SK-N-SH (cell line): ENCODE measurements at regions not wholly inside any gene's neighbourhood (a gene's known extent, or its start where the extent isn't known, plus 50 kb on each side); places are given as distances from the start of the nearest gene placed in this dataset.

Source experiments
- CTCF ChIA-PET: fragments of 300-600, 350-600 bp; formaldehyde crosslinking; extraction: SDS; loops from one replicate; lab custom pipeline; 2021; lab: Yijun Ruan, JAX
- POLR2A ChIA-PET: fragments of 350-600 bp; sonication (Branson Sonifier 250); formaldehyde crosslinking; extraction: SDS; loops from one replicate; lab custom pipeline; 2020; ENCODE audit warnings: antibody characterized with exemption, inconsistent platforms; lab: Yijun Ruan, JAX
- DNase-seq: peaks from one replicate; pipeline ENCODE4 v3.0.0; 2012
- H2AFZ ChIP-seq: fragments of 200-600 bp; sonication (generic); 2 replicates; pipeline ENCODE4 v1.8.1; 2016; ENCODE audit warnings: antibody characterized with exemption, mild to moderate bottlenecking, low read depth
- H3F3A ChIP-seq: fragments of 200-600 bp; sonication (generic); replicated peaks from 2 replicates; pipeline ENCODE3; 2016; ENCODE audit warnings: antibody characterized with exemption, mild to moderate bottlenecking; ENCODE audit not compliant: insufficient read depth
- H3K27ac ChIP-seq, 2 experiments: fragments of 200-500 bp in 1 of 2; fragments of 200-600 bp in 1 of 2; sonication (Bioruptor generic) in 1 of 2; sonication (generic), shearing (Covaris generic) in 1 of 2; 2 replicates each; pipeline versions ENCODE4 v1.5.1 to v1.6.1; 2014 to 2016; ENCODE audit warnings: low read depth in 2 of 2, inconsistent platforms in 1 of 2, low read length in 1 of 2, mild to moderate bottlenecking in 1 of 2, mixed read lengths in 1 of 2
- H3K27me3 ChIP-seq: fragments of 200-600 bp; sonication (generic), shearing (Covaris generic); 2 replicates; pipeline ENCODE4 v1.6.1; 2016; ENCODE audit warnings: mixed run types; ENCODE audit not compliant: insufficient read depth
- H3K36me3 ChIP-seq, 2 experiments: fragments of 200-500 bp in 1 of 2; fragments of 200-600 bp in 1 of 2; sonication (Bioruptor generic) in 1 of 2; sonication (generic) in 1 of 2; replicated peaks in 1 of 2; 2 replicates each; pipeline versions ENCODE3 to v1.5.1; 2014 to 2016; ENCODE audit warnings: low read length in 1 of 2, mild to moderate bottlenecking in 1 of 2; ENCODE audit not compliant: insufficient read depth in 2 of 2, control insufficient read depth in 1 of 2
- H3K4me1 ChIP-seq, 2 experiments: fragments of 200-500 bp in 1 of 2; fragments of 200-600 bp in 1 of 2; sonication (Bioruptor generic) in 1 of 2; sonication (generic), shearing (Covaris generic) in 1 of 2; 2 replicates each; pipeline versions ENCODE4 v1.5.1 to v1.6.1; 2014 to 2016; ENCODE audit warnings: low read depth in 1 of 2, low read length in 1 of 2, mixed run types in 1 of 2; ENCODE audit not compliant: insufficient read depth in 2 of 2, control insufficient read depth in 1 of 2
- H3K4me2 ChIP-seq: fragments of 200-600 bp; sonication (generic), shearing (Covaris generic); 2 replicates; pipeline ENCODE4 v1.6.1; 2017; ENCODE audit warnings: mixed run types
- H3K4me3 ChIP-seq, 2 experiments: fragments of 200-500 bp in 1 of 2; fragments of 200-600 bp in 1 of 2; sonication (Bioruptor generic) in 1 of 2; sonication (generic), shearing (Covaris generic) in 1 of 2; 2 replicates each; pipeline versions ENCODE4 v1.5.1 to v1.8.1; 2014 to 2016; ENCODE audit warnings: low read depth in 2 of 2, inconsistent platforms in 1 of 2, low read length in 1 of 2, mild to moderate bottlenecking in 1 of 2, mixed read lengths in 1 of 2, moderate library complexity in 1 of 2
- H3K79me2 ChIP-seq: fragments of 200-600 bp; sonication (generic); 2 replicates; pipeline ENCODE4 v1.8.1; 2017; ENCODE audit warnings: mild to moderate bottlenecking; ENCODE audit not compliant: insufficient read depth
- H3K9ac ChIP-seq: fragments of 200-600 bp; sonication (generic); 2 replicates; pipeline ENCODE4 v1.6.1; 2017; ENCODE audit warnings: mixed run types
- H3K9me2 ChIP-seq: fragments of 200-600 bp; sonication (generic); 2 replicates; pipeline ENCODE4 v1.6.1; 2017; ENCODE audit warnings: mixed run types
- H3K9me3 ChIP-seq: fragments of 200-600 bp; sonication (generic); 2 replicates; pipeline ENCODE4 v1.6.1; 2017; ENCODE audit warnings: mixed run types, mild to moderate bottlenecking, moderate library complexity
- H4K20me1 ChIP-seq: fragments of 200-600 bp; sonication (generic); 2 replicates; pipeline ENCODE4 v1.6.1; 2017; ENCODE audit warnings: mild to moderate bottlenecking, mixed run types; ENCODE audit not compliant: insufficient read depth
- CHD2 ChIP-seq: fragments of 150-350 bp; IDR thresholded peaks from 2 replicates; pipeline ENCODE4 v1.6.1; 2018; ENCODE audit warnings: low read length; ENCODE audit not compliant: partially characterized antibody
- ELF1 ChIP-seq: IDR thresholded peaks from 2 replicates; pipeline ENCODE4 v1.4.0; 2012
- EP300 ChIP-seq, 2 experiments: IDR thresholded peaks; 2 replicates each; pipeline versions ENCODE4 v1.4.0 to v1.6.1; 2012; ENCODE audit warnings: borderline replicate concordance in 1 of 2, low read depth in 1 of 2, low read length in 1 of 2
- EZH2phosphoT487 ChIP-seq: fragments of 200-600 bp; sonication (generic); IDR thresholded peaks from 2 replicates; pipeline ENCODE4 v1.6.1; 2017; ENCODE audit warnings: low read depth, mixed run types, mild to moderate bottlenecking, antibody characterized with exemption, moderate library complexity, borderline replicate concordance
- FOSL2 ChIP-seq: IDR thresholded peaks from 2 replicates; pipeline ENCODE4 v1.4.0; 2012; ENCODE audit warnings: low read depth, mild to moderate bottlenecking, moderate library complexity, borderline replicate concordance
- FOXJ3 ChIP-seq: sonication (generic); formaldehyde crosslinking; IDR thresholded peaks from 2 replicates; pipeline ENCODE4 v1.5.1; 2020; ENCODE audit warnings: mild to moderate bottlenecking, missing genetic modification reagents
- FOXM1 ChIP-seq: IDR thresholded peaks from 2 replicates; pipeline ENCODE4 v1.4.0; 2012; ENCODE audit warnings: low read depth, mild to moderate bottlenecking
- GABPA ChIP-seq: IDR thresholded peaks from 2 replicates; pipeline ENCODE4 v1.4.0; 2012; ENCODE audit warnings: low read depth, mild to moderate bottlenecking
- GATA2 ChIP-seq: sonication (generic); formaldehyde crosslinking; IDR thresholded peaks from 2 replicates; pipeline ENCODE4 v1.5.0; 2020; ENCODE audit warnings: mild to moderate bottlenecking, missing genetic modification reagents
- JUND ChIP-seq: IDR thresholded peaks from 2 replicates; pipeline ENCODE4 v1.4.0; 2012
- MAX ChIP-seq: IDR thresholded peaks from 2 replicates; pipeline ENCODE4 v1.4.0; 2012; ENCODE audit warnings: low read depth
- NFIC ChIP-seq: IDR thresholded peaks from 2 replicates; pipeline ENCODE4 v1.4.0; 2012; ENCODE audit warnings: borderline replicate concordance
- POLR2AphosphoS5 ChIP-seq: IDR thresholded peaks from 2 replicates; pipeline ENCODE4 v1.6.1; 2012; ENCODE audit warnings: low read depth, low read length
- RCOR1 ChIP-seq: fragments of 150-350 bp; IDR thresholded peaks from 2 replicates; pipeline ENCODE4 v1.6.1; 2017; ENCODE audit warnings: antibody characterized with exemption, low read length
- RFX5 ChIP-seq: IDR thresholded peaks from 2 replicates; pipeline ENCODE4 v1.6.1; 2012; ENCODE audit warnings: mild to moderate bottlenecking, improper control_type of control experiment, low read length
- RXRA ChIP-seq: IDR thresholded peaks from 2 replicates; pipeline ENCODE4 v1.4.0; 2012; ENCODE audit warnings: low read depth, mild to moderate bottlenecking, borderline replicate concordance
- TAF1 ChIP-seq: IDR thresholded peaks from 2 replicates; pipeline ENCODE4 v1.6.1; 2012; ENCODE audit warnings: low read depth, mild to moderate bottlenecking, low read length, moderate library complexity, borderline replicate concordance
- TEAD4 ChIP-seq: IDR thresholded peaks from 2 replicates; pipeline ENCODE4 v1.4.0; 2012; ENCODE audit warnings: mild to moderate bottlenecking, borderline replicate concordance; ENCODE audit not compliant: insufficient read depth
- YY1 ChIP-seq: IDR thresholded peaks from 2 replicates; pipeline ENCODE4 v1.4.0; 2012; ENCODE audit warnings: low read depth, mild to moderate bottlenecking
- WGBS: methylation state at CpG from one replicate; pipeline ENCODE4 v1.1.6; 2017; ENCODE audit warnings: low lambda C conversion rate; 5-methylcytosine and 5-hydroxymethylcytosine counted together
- TF ChIP-seq, protein P1 (sequence below): fragments of 200-600 bp; sonication (generic); IDR thresholded peaks from 2 replicates; pipeline ENCODE4 v1.6.1; 2017; ENCODE audit warnings: antibody characterized with exemption, mild to moderate bottlenecking, moderate library complexity
- TF ChIP-seq, protein P2 (sequence below): IDR thresholded peaks from 2 replicates; pipeline ENCODE4 v1.6.1; 2012; ENCODE audit warnings: mild to moderate bottlenecking, low read depth, low read length, moderate library complexity

DNA sequence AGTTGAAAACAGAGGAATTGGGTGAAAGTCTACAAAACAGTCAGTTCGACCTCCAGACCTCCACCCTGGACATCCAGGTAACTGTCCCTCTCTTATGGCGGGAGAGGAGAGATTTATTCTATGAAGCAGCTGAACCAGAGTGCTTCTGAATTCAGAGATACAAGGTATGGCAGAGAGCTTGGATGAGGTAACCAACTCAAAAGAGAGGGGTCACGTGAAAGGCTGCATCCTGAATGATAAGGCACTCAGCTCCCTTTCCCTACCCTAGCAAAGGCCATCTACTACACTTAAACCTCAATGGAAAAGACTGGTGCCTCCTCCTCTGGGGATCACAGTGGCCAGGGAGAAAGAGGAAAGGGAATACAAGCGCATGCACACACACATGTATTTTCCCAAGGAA is 88.4 kb upstream of the KCNA3 start (continued):
- TF ChIP-seq RCOR1 (no peak), TEAD4 (no peak), TAF1 (no peak), CHD2 (no peak), NFIC (no peak), JUND (no peak), EZH2phosphoT487 (no peak), RXRA (no peak)

GRCh38 chr1:110760321-110760720 is 85.6 kb upstream of the KCNA3 start:
- no peaks in the 10 kb centered on the region for H3K9me2 ChIP-seq
- TF ChIP-seq RCOR1 (no peak), YY1 (no peak), ELF1 (no peak)
- TF ChIP-seq, protein P1, sequence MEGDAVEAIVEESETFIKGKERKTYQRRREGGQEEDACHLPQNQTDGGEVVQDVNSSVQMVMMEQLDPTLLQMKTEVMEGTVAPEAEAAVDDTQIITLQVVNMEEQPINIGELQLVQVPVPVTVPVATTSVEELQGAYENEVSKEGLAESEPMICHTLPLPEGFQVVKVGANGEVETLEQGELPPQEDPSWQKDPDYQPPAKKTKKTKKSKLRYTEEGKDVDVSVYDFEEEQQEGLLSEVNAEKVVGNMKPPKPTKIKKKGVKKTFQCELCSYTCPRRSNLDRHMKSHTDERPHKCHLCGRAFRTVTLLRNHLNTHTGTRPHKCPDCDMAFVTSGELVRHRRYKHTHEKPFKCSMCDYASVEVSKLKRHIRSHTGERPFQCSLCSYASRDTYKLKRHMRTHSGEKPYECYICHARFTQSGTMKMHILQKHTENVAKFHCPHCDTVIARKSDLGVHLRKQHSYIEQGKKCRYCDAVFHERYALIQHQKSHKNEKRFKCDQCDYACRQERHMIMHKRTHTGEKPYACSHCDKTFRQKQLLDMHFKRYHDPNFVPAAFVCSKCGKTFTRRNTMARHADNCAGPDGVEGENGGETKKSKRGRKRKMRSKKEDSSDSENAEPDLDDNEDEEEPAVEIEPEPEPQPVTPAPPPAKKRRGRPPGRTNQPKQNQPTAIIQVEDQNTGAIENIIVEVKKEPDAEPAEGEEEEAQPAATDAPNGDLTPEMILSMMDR, result no peak
- TF ChIP-seq, all 33 proteins: peak for 0
- Histone ChIP-seq H3K4me3 (no peak overlapping the region), H3F3A (no peaks in the 10 kb centered on the region), H3K4me2 (no peak overlapping the region), H3K79me2 (no peaks in the 10 kb centered on the region), H3K36me3 (no peaks in the 10 kb centered on the region), H4K20me1 (no peaks in the 10 kb centered on the region), H3K27me3 (no peaks in the 10 kb centered on the region; the same call in 1 of the 2 replicates), H3K27ac (no peak overlapping the region), H2AFZ (no peak overlapping the region), H3K9me3 (no peaks in the 10 kb centered on the region), H3K9ac (no peak overlapping the region), H3K4me1 (no peaks in the 10 kb centered on the region)
- ChIA-PET CTCF (interaction anchor here (0.6 to 3.4 kb wide), 6 partner anchors 21 to 1002 kb away, joined by 3 to 20 read pairs (median 6); no protein-coding TSS in a partner anchor), POLR2A (no interaction called here)
- peak; percentile 14 for DNase-seq
- WGBS, result 4% methylated on average over 2 of the region's 2 CpGs

DNA sequence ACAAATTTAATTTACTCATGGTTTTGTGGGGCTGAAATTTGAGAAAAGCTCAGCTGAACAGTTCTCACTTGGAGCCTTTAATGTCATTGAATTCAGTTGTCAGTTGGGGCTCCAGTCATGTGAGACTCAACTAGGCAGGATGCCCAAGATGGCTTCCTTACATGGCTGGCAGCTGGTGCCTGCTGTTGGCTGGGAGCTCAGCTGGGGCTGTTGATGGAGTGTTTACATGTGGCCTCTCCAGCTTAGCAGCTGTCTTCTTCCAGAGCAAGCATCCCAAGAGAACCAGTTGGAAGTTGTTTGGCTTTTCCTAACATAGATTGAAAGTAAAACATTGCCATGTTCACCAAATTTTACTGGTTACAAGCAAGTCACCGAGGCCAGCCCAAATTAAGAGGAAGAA is 81.8 kb upstream of the KCNA3 start:
- Histone ChIP-seq H3K79me2 (no peaks in the 10 kb centered on the region), H3K4me1 (no peaks in the 10 kb centered on the region), H3K27ac (no peak overlapping the region), H3F3A (no peaks in the 10 kb centered on the region), H4K20me1 (no peaks in the 10 kb centered on the region), H3K4me2 (no peak overlapping the region), H3K9ac (no peak overlapping the region), H3K36me3 (no peaks in the 10 kb centered on the region), H3K9me2 (no peaks in the 10 kb centered on the region), H3K27me3 (no peaks in the 10 kb centered on the region; the same call in 1 of the 2 replicates), H2AFZ (no peak overlapping the region), H3K9me3 (no peaks in the 10 kb centered on the region), H3K4me3 (no peak overlapping the region)
- POLR2A ChIA-PET, result no interaction called here
- CTCF ChIA-PET, result interaction anchor here (1.4 to 2.2 kb wide), 2 partner anchors 9 to 111 kb away, joined by 4 to 18 read pairs; no protein-coding TSS in a partner anchor
- no peak for DNase-seq
- 18% methylated on average over 1 of the region's 1 CpG for WGBS
- no peak for TF ChIP-seq FOSL2
- TF ChIP-seq RFX5, result no peak
- TF ChIP-seq GABPA, result no peak
- TF ChIP-seq TEAD4, result no peak
- no peak for TF ChIP-seq GATA2
- TF ChIP-seq TAF1, result no peak
- no peak for TF ChIP-seq RXRA
- no peak for TF ChIP-seq POLR2AphosphoS5
- no peak for TF ChIP-seq MAX
- TF ChIP-seq, protein P2, sequence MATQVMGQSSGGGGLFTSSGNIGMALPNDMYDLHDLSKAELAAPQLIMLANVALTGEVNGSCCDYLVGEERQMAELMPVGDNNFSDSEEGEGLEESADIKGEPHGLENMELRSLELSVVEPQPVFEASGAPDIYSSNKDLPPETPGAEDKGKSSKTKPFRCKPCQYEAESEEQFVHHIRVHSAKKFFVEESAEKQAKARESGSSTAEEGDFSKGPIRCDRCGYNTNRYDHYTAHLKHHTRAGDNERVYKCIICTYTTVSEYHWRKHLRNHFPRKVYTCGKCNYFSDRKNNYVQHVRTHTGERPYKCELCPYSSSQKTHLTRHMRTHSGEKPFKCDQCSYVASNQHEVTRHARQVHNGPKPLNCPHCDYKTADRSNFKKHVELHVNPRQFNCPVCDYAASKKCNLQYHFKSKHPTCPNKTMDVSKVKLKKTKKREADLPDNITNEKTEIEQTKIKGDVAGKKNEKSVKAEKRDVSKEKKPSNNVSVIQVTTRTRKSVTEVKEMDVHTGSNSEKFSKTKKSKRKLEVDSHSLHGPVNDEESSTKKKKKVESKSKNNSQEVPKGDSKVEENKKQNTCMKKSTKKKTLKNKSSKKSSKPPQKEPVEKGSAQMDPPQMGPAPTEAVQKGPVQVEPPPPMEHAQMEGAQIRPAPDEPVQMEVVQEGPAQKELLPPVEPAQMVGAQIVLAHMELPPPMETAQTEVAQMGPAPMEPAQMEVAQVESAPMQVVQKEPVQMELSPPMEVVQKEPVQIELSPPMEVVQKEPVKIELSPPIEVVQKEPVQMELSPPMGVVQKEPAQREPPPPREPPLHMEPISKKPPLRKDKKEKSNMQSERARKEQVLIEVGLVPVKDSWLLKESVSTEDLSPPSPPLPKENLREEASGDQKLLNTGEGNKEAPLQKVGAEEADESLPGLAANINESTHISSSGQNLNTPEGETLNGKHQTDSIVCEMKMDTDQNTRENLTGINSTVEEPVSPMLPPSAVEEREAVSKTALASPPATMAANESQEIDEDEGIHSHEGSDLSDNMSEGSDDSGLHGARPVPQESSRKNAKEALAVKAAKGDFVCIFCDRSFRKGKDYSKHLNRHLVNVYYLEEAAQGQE, result no peak
- TF ChIP-seq FOXM1, result no peak
- TF ChIP-seq EP300 (IDR thresholded peaks at IDR 0.05; ENCODE audit: borderline replicate concordance in 1 of 2, low read depth in 1 of 2, low read length in 1 of 2), result no peak
- no peak for TF ChIP-seq FOXJ3 (CRISPR knock-in tag)
